Astrocyte (in vitro differentiated cells and primary cell): ENCODE measurements at regions not wholly inside any gene's neighbourhood (a gene's known extent, or its start where the extent isn't known, plus 50 kb on each side); places are given as distances from the start of the nearest gene placed in this dataset.

Source experiments
- EZH2 ChIP-seq: IDR thresholded peaks from 2 replicates; pipeline ENCODE4 v1.6.1; 2012; ENCODE audit warnings: mild to moderate bottlenecking, low read length, inconsistent platforms; ENCODE audit not compliant: insufficient read depth
- TF ChIP-seq, protein P1 (sequence below): IDR thresholded peaks from 2 replicates; pipeline ENCODE4 v1.5.1; 2011; ENCODE audit warnings: low read depth, mild to moderate bottlenecking, inconsistent platforms, low read length, moderate library complexity; ENCODE audit not compliant: insufficient read depth

DNA sequence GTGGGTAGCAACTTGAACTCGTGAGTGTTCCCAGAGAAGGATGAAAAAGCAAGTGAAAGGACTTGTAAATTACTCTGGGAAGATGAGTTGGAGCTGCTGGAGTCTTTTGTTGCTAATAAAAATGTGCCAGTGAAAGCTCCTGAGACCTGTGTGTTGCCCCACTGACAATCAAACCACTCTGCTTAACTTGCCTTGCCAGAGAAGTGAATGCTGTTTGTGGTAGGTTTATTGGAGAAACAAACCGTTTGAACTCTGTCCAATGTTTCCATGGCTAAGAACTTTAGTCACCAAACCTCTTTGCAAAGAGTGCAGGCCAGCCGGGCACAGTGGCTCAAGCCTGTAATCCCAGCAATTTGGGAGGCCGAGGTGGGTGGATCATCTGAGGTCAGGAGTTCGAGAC is 586.9 kb downstream of the PCDH7 start:
- TF ChIP-seq, protein P1, sequence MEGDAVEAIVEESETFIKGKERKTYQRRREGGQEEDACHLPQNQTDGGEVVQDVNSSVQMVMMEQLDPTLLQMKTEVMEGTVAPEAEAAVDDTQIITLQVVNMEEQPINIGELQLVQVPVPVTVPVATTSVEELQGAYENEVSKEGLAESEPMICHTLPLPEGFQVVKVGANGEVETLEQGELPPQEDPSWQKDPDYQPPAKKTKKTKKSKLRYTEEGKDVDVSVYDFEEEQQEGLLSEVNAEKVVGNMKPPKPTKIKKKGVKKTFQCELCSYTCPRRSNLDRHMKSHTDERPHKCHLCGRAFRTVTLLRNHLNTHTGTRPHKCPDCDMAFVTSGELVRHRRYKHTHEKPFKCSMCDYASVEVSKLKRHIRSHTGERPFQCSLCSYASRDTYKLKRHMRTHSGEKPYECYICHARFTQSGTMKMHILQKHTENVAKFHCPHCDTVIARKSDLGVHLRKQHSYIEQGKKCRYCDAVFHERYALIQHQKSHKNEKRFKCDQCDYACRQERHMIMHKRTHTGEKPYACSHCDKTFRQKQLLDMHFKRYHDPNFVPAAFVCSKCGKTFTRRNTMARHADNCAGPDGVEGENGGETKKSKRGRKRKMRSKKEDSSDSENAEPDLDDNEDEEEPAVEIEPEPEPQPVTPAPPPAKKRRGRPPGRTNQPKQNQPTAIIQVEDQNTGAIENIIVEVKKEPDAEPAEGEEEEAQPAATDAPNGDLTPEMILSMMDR: no peak
- TF ChIP-seq EZH2: no peak
